ENCODE measurements at regions not wholly inside any gene's neighbourhood (a gene's known extent, or its start where the extent isn't known, plus 50 kb on each side); places are given as distances from the start of the nearest gene placed in this dataset.

- TF ChIP-seq, protein P1, sequence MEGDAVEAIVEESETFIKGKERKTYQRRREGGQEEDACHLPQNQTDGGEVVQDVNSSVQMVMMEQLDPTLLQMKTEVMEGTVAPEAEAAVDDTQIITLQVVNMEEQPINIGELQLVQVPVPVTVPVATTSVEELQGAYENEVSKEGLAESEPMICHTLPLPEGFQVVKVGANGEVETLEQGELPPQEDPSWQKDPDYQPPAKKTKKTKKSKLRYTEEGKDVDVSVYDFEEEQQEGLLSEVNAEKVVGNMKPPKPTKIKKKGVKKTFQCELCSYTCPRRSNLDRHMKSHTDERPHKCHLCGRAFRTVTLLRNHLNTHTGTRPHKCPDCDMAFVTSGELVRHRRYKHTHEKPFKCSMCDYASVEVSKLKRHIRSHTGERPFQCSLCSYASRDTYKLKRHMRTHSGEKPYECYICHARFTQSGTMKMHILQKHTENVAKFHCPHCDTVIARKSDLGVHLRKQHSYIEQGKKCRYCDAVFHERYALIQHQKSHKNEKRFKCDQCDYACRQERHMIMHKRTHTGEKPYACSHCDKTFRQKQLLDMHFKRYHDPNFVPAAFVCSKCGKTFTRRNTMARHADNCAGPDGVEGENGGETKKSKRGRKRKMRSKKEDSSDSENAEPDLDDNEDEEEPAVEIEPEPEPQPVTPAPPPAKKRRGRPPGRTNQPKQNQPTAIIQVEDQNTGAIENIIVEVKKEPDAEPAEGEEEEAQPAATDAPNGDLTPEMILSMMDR (IDR thresholded peaks at IDR 0.05; ENCODE audit: unreplicated experiment), result no peak
- Mint-ChIP-seq H3K4me1 (peaks cover 6% of the 10 kb centered on the region), H3K36me3 (no peaks in the 10 kb centered on the region), H3K4me3 (no peak overlapping the region), H3K9me3 (no peaks in the 10 kb centered on the region), H3K27me3 (ENCODE audit: low read depth) (no peaks in the 10 kb centered on the region), H3K27ac (no peak overlapping the region)
- no peak for DNase-seq (ENCODE audit: low spot score in 2 of 2, unreplicated experiment in 2 of 2)
These were observed 141.3 kb upstream of the SLC1A4 start for GRCh38 chr2:64847930-64848329.

DNA sequence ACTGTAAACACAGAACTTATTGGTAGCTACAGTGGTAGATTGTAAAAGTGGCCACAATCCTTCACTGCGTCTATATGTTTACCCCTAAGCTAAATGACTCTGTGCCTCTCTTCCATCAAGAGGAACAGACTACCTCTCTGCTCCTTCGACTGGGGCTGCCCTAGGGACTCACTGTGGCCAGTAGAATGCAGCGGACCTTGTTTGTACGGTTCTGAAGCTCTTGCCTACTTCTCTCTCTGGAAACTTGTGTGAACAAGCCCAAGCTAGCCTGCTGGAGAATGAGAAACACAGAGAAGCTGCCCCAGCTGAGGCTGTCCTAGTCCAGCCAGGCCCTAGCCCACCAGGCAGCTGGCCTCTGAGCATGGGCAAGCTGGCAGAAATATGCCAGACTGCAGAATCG, 140.8 kb upstream of the SLC1A4 start:
- Mint-ChIP-seq H3K27ac (peak overlapping the region; percentile 50), H3K36me3 (no peaks in the 10 kb centered on the region), H3K4me1 (peaks cover 6% of the 10 kb centered on the region), H3K4me3 (no peak overlapping the region), H3K9me3 (no peaks in the 10 kb centered on the region), H3K27me3 (ENCODE audit: low read depth) (no peaks in the 10 kb centered on the region)
- TF ChIP-seq, protein P1 (IDR thresholded peaks at IDR 0.05; ENCODE audit: unreplicated experiment), result no peak
- DNase-seq (ENCODE audit: low spot score in 2 of 2, unreplicated experiment in 2 of 2), result no peak

- TF ChIP-seq, protein P1 (IDR thresholded peaks at IDR 0.05; ENCODE audit: unreplicated experiment), result no peak
- H3K27ac Mint-ChIP-seq, result no peak overlapping the region
- no peak for DNase-seq (ENCODE audit: low spot score in 2 of 2, unreplicated experiment in 2 of 2)
- no peak overlapping the region for H3K4me3 Mint-ChIP-seq
- H3K27me3 Mint-ChIP-seq (ENCODE audit: low read depth), result no peaks in the 10 kb centered on the region
- H3K4me1 Mint-ChIP-seq, result peaks cover 6% of the 10 kb centered on the region
- no peaks in the 10 kb centered on the region for H3K36me3 Mint-ChIP-seq
- H3K9me3 Mint-ChIP-seq, result no peaks in the 10 kb centered on the region
These were observed 140.3 kb upstream of the SLC1A4 start for GRCh38 chr2:64848945-64849344.

DNA sequence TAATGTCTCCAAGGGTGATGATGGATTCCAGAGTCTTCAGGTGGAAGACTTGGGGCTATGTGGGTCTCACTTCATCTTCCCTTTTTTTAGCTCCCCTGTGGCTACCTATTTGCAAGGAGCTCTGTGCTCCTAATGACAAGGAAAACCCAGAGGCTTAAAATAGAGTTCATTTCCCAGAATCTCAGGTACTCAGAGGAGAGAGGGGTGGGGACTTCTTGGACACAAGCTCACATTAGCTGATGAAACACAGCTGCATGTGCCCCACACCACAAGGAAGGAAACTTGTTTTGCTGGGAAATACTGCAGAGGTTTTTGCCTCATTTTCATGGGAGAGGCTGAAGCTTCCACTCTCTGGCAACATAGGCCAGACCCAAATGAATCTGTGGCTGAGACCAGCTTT, 138.6 kb upstream of the SLC1A4 start:
- H3K9me3 Mint-ChIP-seq, result no peaks in the 10 kb centered on the region
- H3K4me1 Mint-ChIP-seq, result peaks cover 6% of the 10 kb centered on the region
- TF ChIP-seq, protein P1 (IDR thresholded peaks at IDR 0.05; ENCODE audit: unreplicated experiment), result no peak
- no peak for DNase-seq (ENCODE audit: low spot score in 2 of 2, unreplicated experiment in 2 of 2)
- H3K36me3 Mint-ChIP-seq, result no peaks in the 10 kb centered on the region
- no peak overlapping the region for H3K4me3 Mint-ChIP-seq
- H3K27ac Mint-ChIP-seq, result no peak overlapping the region
- H3K27me3 Mint-ChIP-seq (ENCODE audit: low read depth), result no peaks in the 10 kb centered on the region

DNA sequence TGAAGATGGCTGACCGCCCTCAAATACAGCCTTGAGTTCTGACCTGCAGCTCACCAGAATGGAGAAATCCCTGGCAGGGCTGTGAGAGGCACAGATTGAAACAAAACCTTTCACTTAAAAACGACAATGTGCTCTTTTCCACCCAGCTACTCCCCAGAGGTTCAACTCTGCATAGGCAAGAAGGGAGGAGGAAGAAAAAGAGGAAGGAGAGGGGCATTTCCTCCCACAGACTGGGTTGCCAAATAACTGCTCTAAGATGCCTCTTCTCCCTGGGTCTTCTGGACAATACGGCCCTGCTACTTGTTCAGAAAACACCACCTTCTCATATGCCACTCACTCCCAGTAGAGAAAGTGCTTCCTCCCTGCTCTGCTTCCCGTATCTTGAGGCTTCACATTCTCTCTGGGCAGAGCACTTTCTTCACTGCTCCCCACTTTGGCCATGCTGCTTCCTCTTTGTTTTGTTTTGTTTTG, 136.4 kb upstream of the SLC1A4 start:
- H3K36me3 Mint-ChIP-seq, result no peaks in the 10 kb centered on the region
- H3K27me3 Mint-ChIP-seq (ENCODE audit: low read depth), result no peaks in the 10 kb centered on the region
- TF ChIP-seq, protein P1 (IDR thresholded peaks at IDR 0.05; ENCODE audit: unreplicated experiment), result no peak
- H3K9me3 Mint-ChIP-seq, result no peaks in the 10 kb centered on the region
- H3K4me1 Mint-ChIP-seq, result peaks cover 16% of the 10 kb centered on the region
- no peak for DNase-seq (ENCODE audit: low spot score in 2 of 2, unreplicated experiment in 2 of 2)
- no peak overlapping the region for H3K27ac Mint-ChIP-seq
- H3K4me3 Mint-ChIP-seq, result no peak overlapping the region

- Mint-ChIP-seq H3K27ac (no peak overlapping the region), H3K4me1 (peaks cover 21% of the 10 kb centered on the region), H3K4me3 (no peak overlapping the region), H3K9me3 (no peaks in the 10 kb centered on the region), H3K27me3 (ENCODE audit: low read depth) (no peaks in the 10 kb centered on the region), H3K36me3 (no peaks in the 10 kb centered on the region)
- DNase-seq (ENCODE audit: low spot score in 2 of 2, unreplicated experiment in 2 of 2), result no peak
- TF ChIP-seq, protein P1 (IDR thresholded peaks at IDR 0.05; ENCODE audit: unreplicated experiment), result no peak
These were observed 135.9 kb upstream of the SLC1A4 start for GRCh38 chr2:64853306-64853705.
